ENCODE measurements at regions not wholly inside any gene's neighbourhood (a gene's known extent, or its start where the extent isn't known, plus 50 kb on each side); places are given as distances from the start of the nearest gene placed in this dataset.

DNA sequence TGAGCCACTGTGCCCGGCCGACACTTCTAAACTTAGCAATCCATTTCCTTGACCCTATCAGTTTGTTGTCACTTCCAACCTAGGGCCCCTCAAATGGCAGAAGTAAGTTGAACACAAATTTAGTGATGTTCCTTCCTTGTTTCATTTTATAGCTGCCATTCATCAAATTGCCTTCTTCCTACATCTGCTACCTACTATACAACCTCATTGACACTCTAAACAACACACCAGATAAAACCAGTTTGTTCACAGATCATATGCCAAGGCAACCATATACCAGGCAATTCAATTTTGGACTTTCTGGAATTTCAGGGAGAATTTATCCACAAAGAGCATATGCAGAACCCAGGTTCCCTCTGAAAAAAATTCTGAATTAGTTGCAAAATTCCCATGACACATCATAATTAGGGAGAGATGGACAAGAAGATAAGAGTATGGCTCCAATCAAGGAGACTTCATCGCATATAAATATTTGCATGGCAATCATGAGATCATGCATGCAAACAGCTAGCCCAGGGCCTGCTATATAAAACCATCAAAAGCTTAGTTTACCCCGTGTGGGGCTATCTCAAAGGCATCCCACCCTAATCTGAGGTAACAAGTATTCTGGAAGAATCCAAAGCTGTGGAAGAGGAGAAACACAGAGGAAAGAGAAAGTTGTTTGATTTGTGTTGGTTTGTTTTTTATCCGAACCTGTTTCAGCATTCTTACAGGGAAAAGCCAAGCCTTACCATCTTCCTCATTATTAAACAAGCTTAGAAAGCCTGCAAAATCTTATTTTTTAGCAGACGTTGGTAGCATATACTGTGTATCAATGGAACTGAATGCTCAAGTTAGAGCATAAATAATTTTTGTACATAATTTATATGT, 132.8 kb upstream of the TNFAIP3 start:
- 67 to 85% methylated on average over 6 of the region's 6 CpGs for WGBS, 2 donors
- Histone ChIP-seq H3K9ac (ENCODE audit: insufficient read depth in 1 of 2, low read length in 2 of 2) (no peak overlapping the region), H3K27me3 (ENCODE audit: control insufficient read depth in 3 of 3, insufficient read depth in 3 of 3, low read length in 2 of 3) (no peaks in the 10 kb centered on the region), H3K4me1 (ENCODE audit: control insufficient read depth in 5 of 5, insufficient read depth in 5 of 5, low read length in 5 of 5) (peaks cover 0 to 23% (median 0%) of the 10 kb centered on the region in 5 donors), H3K36me3 (ENCODE audit: control insufficient read depth in 4 of 4, insufficient read depth in 4 of 4, low read length in 4 of 4) (no peaks in the 10 kb centered on the region), H3K9me3 (ENCODE audit: control insufficient read depth in 4 of 4, insufficient read depth in 3 of 4, low read length in 3 of 4) (no peaks in the 10 kb centered on the region), H3K27ac (ENCODE audit: low read depth in 1 of 2, low read length in 1 of 2) (no peak overlapping the region), H3K4me3 (no peak overlapping the region)
- TF ChIP-seq, protein P1, sequence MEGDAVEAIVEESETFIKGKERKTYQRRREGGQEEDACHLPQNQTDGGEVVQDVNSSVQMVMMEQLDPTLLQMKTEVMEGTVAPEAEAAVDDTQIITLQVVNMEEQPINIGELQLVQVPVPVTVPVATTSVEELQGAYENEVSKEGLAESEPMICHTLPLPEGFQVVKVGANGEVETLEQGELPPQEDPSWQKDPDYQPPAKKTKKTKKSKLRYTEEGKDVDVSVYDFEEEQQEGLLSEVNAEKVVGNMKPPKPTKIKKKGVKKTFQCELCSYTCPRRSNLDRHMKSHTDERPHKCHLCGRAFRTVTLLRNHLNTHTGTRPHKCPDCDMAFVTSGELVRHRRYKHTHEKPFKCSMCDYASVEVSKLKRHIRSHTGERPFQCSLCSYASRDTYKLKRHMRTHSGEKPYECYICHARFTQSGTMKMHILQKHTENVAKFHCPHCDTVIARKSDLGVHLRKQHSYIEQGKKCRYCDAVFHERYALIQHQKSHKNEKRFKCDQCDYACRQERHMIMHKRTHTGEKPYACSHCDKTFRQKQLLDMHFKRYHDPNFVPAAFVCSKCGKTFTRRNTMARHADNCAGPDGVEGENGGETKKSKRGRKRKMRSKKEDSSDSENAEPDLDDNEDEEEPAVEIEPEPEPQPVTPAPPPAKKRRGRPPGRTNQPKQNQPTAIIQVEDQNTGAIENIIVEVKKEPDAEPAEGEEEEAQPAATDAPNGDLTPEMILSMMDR (IDR thresholded peaks at IDR 0.05; ENCODE audit: control extremely low read depth, extremely low read depth), result no peak
- no peak for ATAC-seq (ENCODE audit: insufficient read depth, low FRiP score)
- no peak for DNase-seq

DNA sequence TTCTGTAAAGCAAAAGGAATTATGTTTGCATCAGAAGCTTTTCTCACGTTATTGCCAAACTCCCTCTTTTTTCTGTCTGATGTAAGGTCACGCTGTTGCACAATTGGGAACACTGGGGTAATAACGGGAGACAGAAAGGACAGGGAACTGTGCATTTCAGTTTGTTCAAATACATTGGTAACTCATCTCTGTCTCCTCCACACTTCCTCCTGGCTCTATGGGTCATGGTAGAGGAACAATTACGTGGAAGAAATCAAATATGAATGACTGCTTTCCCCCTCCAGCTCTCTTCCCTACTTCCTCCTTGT, 132.2 kb upstream of the TNFAIP3 start:
- Histone ChIP-seq H3K4me3 (no peak overlapping the region), H3K4me1 (ENCODE audit: control insufficient read depth in 5 of 5, insufficient read depth in 5 of 5, low read length in 5 of 5) (peaks cover 0 to 17% (median 0%) of the 10 kb centered on the region in 5 donors), H3K9ac (ENCODE audit: insufficient read depth in 1 of 2, low read length in 2 of 2) (no peak overlapping the region), H3K9me3 (ENCODE audit: control insufficient read depth in 4 of 4, insufficient read depth in 3 of 4, low read length in 3 of 4) (no peaks in the 10 kb centered on the region), H3K27me3 (ENCODE audit: control insufficient read depth in 3 of 3, insufficient read depth in 3 of 3, low read length in 2 of 3) (no peaks in the 10 kb centered on the region), H3K36me3 (ENCODE audit: control insufficient read depth in 4 of 4, insufficient read depth in 4 of 4, low read length in 4 of 4) (no peaks in the 10 kb centered on the region), H3K27ac (ENCODE audit: low read depth in 1 of 2, low read length in 1 of 2) (no peak overlapping the region)
- TF ChIP-seq, protein P1 (IDR thresholded peaks at IDR 0.05; ENCODE audit: control extremely low read depth, extremely low read depth), result no peak
- ATAC-seq (ENCODE audit: insufficient read depth, low FRiP score) (peak; percentile 43), DNase-seq (peak in 2 of 3 donors; percentile 28 to 65)
- WGBS, 2 donors, result 40 to 70% methylated on average over 4 of the region's 4 CpGs

DNA sequence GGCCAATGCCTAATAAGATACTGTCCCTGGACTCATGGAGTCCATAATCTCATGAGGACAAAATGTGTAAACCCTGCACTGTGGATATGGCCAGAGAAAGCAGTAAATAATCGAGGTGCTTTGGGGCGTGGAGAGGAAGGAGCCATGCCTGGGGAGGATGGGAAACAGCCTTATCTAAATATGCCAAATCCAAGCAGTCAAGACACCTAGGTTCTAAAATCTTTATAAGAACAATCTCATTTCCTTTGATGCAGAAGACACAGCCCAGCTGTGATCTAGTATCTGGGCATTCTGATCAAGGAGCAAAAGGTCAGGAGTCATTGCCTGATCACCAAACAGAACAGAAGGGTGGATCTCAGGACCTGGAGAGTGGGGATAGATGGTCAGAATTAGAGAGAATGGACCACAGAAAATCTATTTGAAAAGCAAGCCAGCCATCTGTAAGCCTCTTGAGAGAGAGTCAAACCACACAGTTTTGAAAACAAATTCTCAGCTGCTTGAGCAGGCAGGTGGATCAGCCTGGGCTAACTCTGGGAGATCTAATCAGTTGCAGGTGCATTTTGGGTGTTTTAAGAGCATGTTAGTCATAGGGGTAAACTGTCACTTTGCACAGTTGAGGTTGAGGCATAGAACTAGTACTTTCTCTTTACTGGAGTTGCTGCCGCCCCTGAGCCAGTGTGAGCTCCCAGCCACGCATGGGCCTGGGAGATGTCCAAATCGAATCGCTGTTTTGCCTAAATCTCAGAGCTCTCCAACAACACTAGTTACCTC, 130.8 kb upstream of the TNFAIP3 start:
- H3K9ac ChIP-seq (ENCODE audit: insufficient read depth in 1 of 2, low read length in 2 of 2), result no peak overlapping the region
- TF ChIP-seq, protein P1 (IDR thresholded peaks at IDR 0.05; ENCODE audit: control extremely low read depth, extremely low read depth), result no peak
- no peaks in the 10 kb centered on the region for H3K36me3 ChIP-seq (ENCODE audit: control insufficient read depth in 4 of 4, insufficient read depth in 4 of 4, low read length in 4 of 4)
- H3K4me3 ChIP-seq, result no peak overlapping the region
- DNase-seq (no peak), ATAC-seq (ENCODE audit: insufficient read depth, low FRiP score) (no peak)
- 84 to 91% methylated on average over 6 of the region's 6 CpGs for WGBS, 2 donors
- H3K27ac ChIP-seq (ENCODE audit: low read depth in 1 of 2, low read length in 1 of 2), result no peak overlapping the region
- H3K9me3 ChIP-seq (ENCODE audit: control insufficient read depth in 4 of 4, insufficient read depth in 3 of 4, low read length in 3 of 4), result no peaks in the 10 kb centered on the region
- H3K4me1 ChIP-seq (ENCODE audit: control insufficient read depth in 5 of 5, insufficient read depth in 5 of 5, low read length in 5 of 5), result peaks cover 0 to 11% (median 0%) of the 10 kb centered on the region in 5 donors
- H3K27me3 ChIP-seq (ENCODE audit: control insufficient read depth in 3 of 3, insufficient read depth in 3 of 3, low read length in 2 of 3), result no peaks in the 10 kb centered on the region
